ENCODE measurements at regions not wholly inside any gene's neighbourhood (a gene's known extent, or its start where the extent isn't known, plus 50 kb on each side); places are given as distances from the start of the nearest gene placed in this dataset.

DNA sequence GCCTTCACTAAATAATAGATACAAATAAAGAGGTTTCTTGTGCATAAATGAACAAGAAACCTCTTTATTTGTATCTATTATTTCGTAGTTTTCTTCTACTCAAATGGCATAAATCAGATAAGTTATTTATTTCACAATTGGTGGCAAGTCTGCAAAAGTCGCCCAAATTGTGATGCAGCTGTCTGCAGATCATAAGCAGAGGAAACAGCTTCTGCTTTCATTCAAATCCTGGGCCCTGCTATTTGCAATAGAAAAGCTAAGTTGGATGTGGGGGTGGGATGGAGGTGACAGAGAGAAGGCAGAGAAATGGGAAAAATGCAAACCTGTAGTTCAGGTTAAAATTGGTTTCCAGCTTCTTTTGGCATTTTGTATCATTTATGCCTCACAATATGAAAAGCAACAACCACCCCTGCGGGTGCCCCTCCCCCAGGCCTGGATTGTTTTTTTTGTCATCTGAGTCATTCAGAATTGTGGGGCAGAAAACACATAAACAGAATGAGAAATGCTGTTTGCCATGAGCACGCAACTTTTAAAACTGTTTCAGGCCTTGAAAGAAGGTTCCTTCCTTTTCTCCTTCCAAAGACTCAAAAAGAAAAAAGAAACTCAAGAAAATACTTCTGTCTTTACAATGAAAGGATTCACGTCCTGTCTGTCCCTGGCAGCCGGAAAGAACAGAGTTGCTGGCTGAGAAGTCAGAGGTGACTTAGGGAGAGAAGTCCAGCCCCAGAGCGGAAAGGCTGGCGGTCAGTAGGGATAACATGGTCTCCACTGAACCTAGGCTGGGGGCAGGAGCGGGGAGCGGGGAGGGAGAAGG is 132.9 kb downstream of the BAMBI start:
- TF ChIP-seq, protein P1, sequence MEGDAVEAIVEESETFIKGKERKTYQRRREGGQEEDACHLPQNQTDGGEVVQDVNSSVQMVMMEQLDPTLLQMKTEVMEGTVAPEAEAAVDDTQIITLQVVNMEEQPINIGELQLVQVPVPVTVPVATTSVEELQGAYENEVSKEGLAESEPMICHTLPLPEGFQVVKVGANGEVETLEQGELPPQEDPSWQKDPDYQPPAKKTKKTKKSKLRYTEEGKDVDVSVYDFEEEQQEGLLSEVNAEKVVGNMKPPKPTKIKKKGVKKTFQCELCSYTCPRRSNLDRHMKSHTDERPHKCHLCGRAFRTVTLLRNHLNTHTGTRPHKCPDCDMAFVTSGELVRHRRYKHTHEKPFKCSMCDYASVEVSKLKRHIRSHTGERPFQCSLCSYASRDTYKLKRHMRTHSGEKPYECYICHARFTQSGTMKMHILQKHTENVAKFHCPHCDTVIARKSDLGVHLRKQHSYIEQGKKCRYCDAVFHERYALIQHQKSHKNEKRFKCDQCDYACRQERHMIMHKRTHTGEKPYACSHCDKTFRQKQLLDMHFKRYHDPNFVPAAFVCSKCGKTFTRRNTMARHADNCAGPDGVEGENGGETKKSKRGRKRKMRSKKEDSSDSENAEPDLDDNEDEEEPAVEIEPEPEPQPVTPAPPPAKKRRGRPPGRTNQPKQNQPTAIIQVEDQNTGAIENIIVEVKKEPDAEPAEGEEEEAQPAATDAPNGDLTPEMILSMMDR (conservative IDR thresholded peaks at IDR 0.05; ENCODE audit: low read depth, low read length): no peak
- no peak for TF ChIP-seq EZH2 (IDR thresholded peaks at IDR 0.05; ENCODE audit: borderline replicate concordance, low read depth, low read length, poor library complexity, severe bottlenecking)

All from A673 (cell line).